CD14-positive monocyte (primary cell): ENCODE measurements at regions not wholly inside any gene's neighbourhood (a gene's known extent, or its start where the extent isn't known, plus 50 kb on each side); places are given as distances from the start of the nearest gene placed in this dataset.

Experiments
- DNase-seq, 3 donors: peaks; one replicate each; pipeline ENCODE4 v3.0.0-alpha.2; 2011 to 2022
- H2AFZ ChIP-seq: 2 replicates; pipeline ENCODE4 v1.6.0; 2012; ENCODE audit warnings: mild to moderate bottlenecking, low read depth, low read length, inconsistent platforms; ENCODE audit not compliant: insufficient read depth, poor library complexity, severe bottlenecking
- H3K27ac ChIP-seq, 2 donors: 1 replicate in 1 of 2; 2 replicates in 1 of 2; pipeline ENCODE4 v1.5.1; 2012 to 2013; ENCODE audit warnings: low read length in 2 of 2, control low read depth in 1 of 2, inconsistent platforms in 1 of 2, low read depth in 1 of 2, mild to moderate bottlenecking in 1 of 2
- H3K27me3 ChIP-seq, 2 donors: one replicate each; pipeline versions ENCODE4 v1.6.0 to v1.6.1; 2011 to 2013; ENCODE audit warnings: low read length in 2 of 2; ENCODE audit not compliant: control insufficient read depth in 2 of 2, insufficient read depth in 2 of 2
- H3K36me3 ChIP-seq, 2 donors: replicated peaks in 1 of 2; 1 replicate in 1 of 2; 2 replicates in 1 of 2; pipeline versions ENCODE4 v1.5.1 to v1.6.1; 2012 to 2013; ENCODE audit warnings: low read length in 2 of 2, control low read depth in 1 of 2, inconsistent platforms in 1 of 2, mild to moderate bottlenecking in 1 of 2; ENCODE audit not compliant: insufficient read depth in 2 of 2, control insufficient read depth in 1 of 2
- H3K4me1 ChIP-seq, 2 donors: 1 replicate in 1 of 2; 2 replicates in 1 of 2; pipeline versions ENCODE4 v1.5.1 to v1.6.1; 2012 to 2013; ENCODE audit warnings: low read length in 2 of 2, control low read depth in 1 of 2, inconsistent platforms in 1 of 2, mild to moderate bottlenecking in 1 of 2, moderate library complexity in 1 of 2; ENCODE audit not compliant: insufficient read depth in 2 of 2, control insufficient read depth in 1 of 2
- H3K4me2 ChIP-seq: replicated peaks from 2 replicates; pipeline ENCODE3; 2012; ENCODE audit warnings: low read length, moderate library complexity, mild to moderate bottlenecking; ENCODE audit not compliant: poor library complexity, severe bottlenecking; ENCODE audit errors: extremely low read depth
- H3K4me3 ChIP-seq, 3 experiments: fragments of 200-600 bp in 1 of 3; sonication (generic) in 1 of 3; replicated peaks in 1 of 3; 1 replicate in 2 of 3; 2 replicates in 1 of 3; pipeline ENCODE4 v1.5.1; 2011 to 2013; ENCODE audit warnings: low read length in 3 of 3, mild to moderate bottlenecking in 3 of 3, control low read depth in 2 of 3, low read depth in 2 of 3, inconsistent platforms in 1 of 3, moderate library complexity in 1 of 3
- H3K79me2 ChIP-seq: 2 replicates; pipeline ENCODE4 v1.6.0; 2012; ENCODE audit warnings: mild to moderate bottlenecking, control low read depth, inconsistent platforms, low read length, moderate library complexity; ENCODE audit not compliant: insufficient read depth
- H3K9ac ChIP-seq: 2 replicates; pipeline ENCODE4 v1.6.0; 2017; ENCODE audit warnings: low read length, mild to moderate bottlenecking; ENCODE audit not compliant: insufficient read depth, poor library complexity, severe bottlenecking
- H3K9me3 ChIP-seq, 2 donors: replicated peaks in 1 of 2; 1 replicate in 1 of 2; 2 replicates in 1 of 2; pipeline versions ENCODE4 v1.5.1 to v1.6.1; 2012 to 2013; ENCODE audit warnings: low read length in 2 of 2, control low read depth in 1 of 2; ENCODE audit not compliant: control insufficient read depth in 1 of 2, insufficient read depth in 1 of 2
- H4K20me1 ChIP-seq: 2 replicates; pipeline ENCODE4 v1.6.0; 2012; ENCODE audit warnings: mild to moderate bottlenecking, low read length, control low read depth, moderate library complexity; ENCODE audit not compliant: insufficient read depth
- H3K27ac Mint-ChIP-seq, 7 donors: one replicate each; pipeline ENCODE4 v1.8.0; 2020; ENCODE audit warnings: mild to moderate bottlenecking in 7 of 7, mixed read lengths in 7 of 7, moderate library complexity in 6 of 7, inconsistent platforms in 2 of 7
- H3K27me3 Mint-ChIP-seq, 3 donors: one replicate each; pipeline ENCODE4 v1.8.0; 2021 to 2022; ENCODE audit warnings: low read depth in 3 of 3, mild to moderate bottlenecking in 3 of 3, mixed read lengths in 3 of 3, moderate library complexity in 3 of 3, inconsistent platforms in 1 of 3
- H3K36me3 Mint-ChIP-seq, 2 donors: one replicate each; pipeline ENCODE4 v1.8.0; 2020; ENCODE audit warnings: mixed read lengths in 2 of 2, inconsistent platforms in 1 of 2, mild to moderate bottlenecking in 1 of 2
- H3K4me1 Mint-ChIP-seq: one replicate; pipeline ENCODE4 v1.8.0; 2020; ENCODE audit warnings: mild to moderate bottlenecking, mixed read lengths
- H3K4me3 Mint-ChIP-seq, 2 donors: one replicate each; pipeline ENCODE4 v1.8.0; 2020; ENCODE audit warnings: mild to moderate bottlenecking in 2 of 2, mixed read lengths in 2 of 2, moderate library complexity in 1 of 2
- H3K9me3 Mint-ChIP-seq, 7 donors: one replicate each; pipeline ENCODE4 v1.8.0; 2020 to 2022; ENCODE audit warnings: mixed read lengths in 7 of 7, mild to moderate bottlenecking in 6 of 7, moderate library complexity in 6 of 7, inconsistent platforms in 2 of 7
- CTCF ChIP-seq: fragments of 200-600 bp; IDR thresholded peaks from one replicate; pipeline ENCODE4 v1.8.0; 2022; ENCODE audit warnings: antibody characterized with exemption, mild to moderate bottlenecking
- WGBS: methylation state at CpG from one replicate; pipeline ENCODE4 v1.1.5; 2013; ENCODE audit warnings: missing lambda C conversion rate; ENCODE audit not compliant: insufficient coverage; 5-methylcytosine and 5-hydroxymethylcytosine counted together
- intact Hi-C, 2 donors: fragments of 100-400 bp; cut with micrococcal nuclease; formaldehyde crosslinking; loops; one replicate each; pipeline versions ENCODE4 v1.15.0 to v1.15.1; 2023

DNA sequence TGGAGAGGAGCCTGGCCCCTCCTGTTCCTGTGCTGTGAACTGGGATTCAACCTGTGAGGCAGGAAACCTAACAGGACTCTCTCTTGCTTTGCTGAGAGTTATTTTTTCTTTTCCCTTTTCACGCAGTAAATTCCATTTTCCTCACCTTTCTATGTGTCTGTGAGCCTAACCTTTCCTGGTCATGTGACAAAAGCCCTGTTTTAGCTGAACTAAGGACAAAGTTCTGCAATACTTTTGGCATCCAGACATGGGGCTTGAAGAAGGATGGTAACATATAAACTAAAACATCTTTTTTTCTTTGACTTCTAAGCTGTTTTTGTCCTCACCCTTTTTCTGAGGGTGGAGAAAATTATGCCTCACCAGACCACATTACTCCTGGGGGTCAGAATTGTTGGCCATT is 368.5 kb downstream of the HTR1B start:
- H3K9me3 Mint-ChIP-seq: peaks cover 0 to 20% (median 3%) of the 10 kb centered on the region in 7 donors
- intact Hi-C loops: no loop called here
- peaks cover 3 to 9% of the 10 kb centered on the region in 2 donors for H3K9me3 ChIP-seq
- H3K27ac Mint-ChIP-seq: no peak overlapping the region
- no peak overlapping the region for H3K9ac ChIP-seq
- no peak overlapping the region for H3K4me2 ChIP-seq
- H4K20me1 ChIP-seq: no peaks in the 10 kb centered on the region
- H3K79me2 ChIP-seq: no peaks in the 10 kb centered on the region
- WGBS: 100% methylated on average over 1 of the region's 1 CpG
- H3K27me3 Mint-ChIP-seq: peaks cover 0 to 2% (median 0%) of the 10 kb centered on the region in 3 donors
- H3K36me3 Mint-ChIP-seq: no peaks in the 10 kb centered on the region
- no peak overlapping the region for H2AFZ ChIP-seq
- TF ChIP-seq CTCF: no peak
- H3K27me3 ChIP-seq: no peaks in the 10 kb centered on the region
- H3K27ac ChIP-seq: no peak overlapping the region
- DNase-seq: no peak
- H3K4me1 Mint-ChIP-seq: no peaks in the 10 kb centered on the region
- H3K4me3 ChIP-seq: no peak overlapping the region
- no peaks in the 10 kb centered on the region for H3K36me3 ChIP-seq
- H3K4me3 Mint-ChIP-seq: no peak overlapping the region
- H3K4me1 ChIP-seq: no peaks in the 10 kb centered on the region

DNA sequence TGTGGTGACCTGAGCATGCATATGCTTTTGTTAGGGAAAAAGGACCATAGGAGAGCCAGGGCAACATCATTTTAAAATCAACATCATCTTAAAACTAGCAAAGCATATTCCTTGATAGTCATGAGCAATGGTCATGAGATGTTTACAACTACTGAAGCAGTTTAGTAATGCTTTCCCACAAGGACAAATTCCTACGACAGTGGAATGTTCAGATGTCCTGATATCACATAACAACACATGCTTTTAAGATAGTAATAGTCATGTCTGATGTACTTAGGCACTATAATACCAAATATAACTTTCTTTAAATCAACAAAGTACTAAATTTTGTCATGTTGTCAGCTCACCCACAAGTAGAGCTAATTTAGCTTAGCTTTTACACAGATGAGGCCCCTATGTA is 370.3 kb downstream of the HTR1B start:
- Histone ChIP-seq H3K4me1 (no peaks in the 10 kb centered on the region), H3K9ac (no peak overlapping the region), H3K4me3 (no peak overlapping the region), H3K4me2 (no peak overlapping the region), H3K27me3 (no peaks in the 10 kb centered on the region), H3K79me2 (no peaks in the 10 kb centered on the region), H3K9me3 (peaks cover 0 to 6% of the 10 kb centered on the region in 2 donors), H3K27ac (no peak overlapping the region), H2AFZ (no peak overlapping the region), H3K36me3 (no peaks in the 10 kb centered on the region), H4K20me1 (no peaks in the 10 kb centered on the region)
- Mint-ChIP-seq H3K27ac (no peak overlapping the region), H3K9me3 (peaks cover 0 to 20% (median 6%) of the 10 kb centered on the region in 7 donors), H3K27me3 (peaks cover 0 to 2% (median 0%) of the 10 kb centered on the region in 3 donors), H3K36me3 (no peaks in the 10 kb centered on the region), H3K4me3 (no peak overlapping the region), H3K4me1 (no peaks in the 10 kb centered on the region)
- intact Hi-C loops: no loop called here
- no CpG with 5 or more reads among the region's 1 CpG for WGBS
- TF ChIP-seq CTCF: no peak
- DNase-seq: no peak
